HG03439 (cell line): ENCODE measurements at regions not wholly inside any gene's neighbourhood (a gene's known extent, or its start where the extent isn't known, plus 50 kb on each side); places are given as distances from the start of the nearest gene placed in this dataset.
"Not testable (repeated sequence)": the region's sequence is repeated elsewhere in the genome, so short reads cannot be mapped to it uniquely, and the experiment has no call there.

ENCODE experiments used
- ATAC-seq: cut with Tn5 transposase; IDR thresholded peaks from one replicate; pipeline ENCODE4 v1.9.1; 2021; ENCODE audit warnings: mild to moderate bottlenecking, moderate library complexity; ENCODE audit not compliant: unreplicated experiment

- ATAC-seq: no peak
Measured at GRCh38 chr9:83138422-83139135, 75.6 kb upstream of the RASEF start.

DNA sequence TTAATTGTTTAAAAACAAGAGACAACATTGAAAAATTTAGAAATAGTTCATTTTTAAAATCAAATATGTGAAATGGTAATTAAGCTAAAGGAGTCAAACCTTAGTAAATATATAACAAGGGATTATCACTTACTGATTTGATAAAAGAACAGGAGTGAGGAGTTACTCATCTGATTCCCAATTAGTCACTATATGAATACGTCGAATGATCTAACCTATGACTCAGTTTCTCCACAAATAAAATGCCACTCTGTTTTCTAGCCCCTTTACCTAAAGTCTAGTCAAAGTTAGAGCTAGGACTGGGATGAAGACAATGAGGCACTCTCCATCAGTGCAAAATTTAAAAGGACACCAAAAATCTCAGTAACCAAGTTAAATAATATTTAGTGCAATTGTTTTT, 70.4 kb upstream of the RASEF start:
- no peak for ATAC-seq

- no peak for ATAC-seq
Measured at GRCh38 chr9:83132768-83133167, 69.8 kb upstream of the RASEF start.

DNA sequence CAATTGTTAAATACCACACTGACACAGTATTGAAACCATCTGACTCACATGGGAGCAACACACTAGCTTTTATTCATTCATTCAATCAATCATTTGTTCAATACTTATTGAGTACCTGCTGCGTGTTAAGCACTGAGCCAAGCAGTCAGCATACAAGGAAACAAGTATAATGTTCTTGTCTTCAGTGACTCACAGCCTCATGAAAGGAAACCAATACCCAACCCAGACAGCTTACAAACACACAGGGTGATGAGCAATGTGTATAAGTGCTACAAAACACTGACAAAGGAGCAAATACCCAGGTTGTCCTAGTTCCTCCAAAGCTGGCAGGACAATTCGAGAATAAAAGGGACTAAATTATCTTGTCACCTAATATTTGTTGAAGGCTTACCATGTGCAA, 67.6 kb upstream of the RASEF start:
- ATAC-seq: no peak

DNA sequence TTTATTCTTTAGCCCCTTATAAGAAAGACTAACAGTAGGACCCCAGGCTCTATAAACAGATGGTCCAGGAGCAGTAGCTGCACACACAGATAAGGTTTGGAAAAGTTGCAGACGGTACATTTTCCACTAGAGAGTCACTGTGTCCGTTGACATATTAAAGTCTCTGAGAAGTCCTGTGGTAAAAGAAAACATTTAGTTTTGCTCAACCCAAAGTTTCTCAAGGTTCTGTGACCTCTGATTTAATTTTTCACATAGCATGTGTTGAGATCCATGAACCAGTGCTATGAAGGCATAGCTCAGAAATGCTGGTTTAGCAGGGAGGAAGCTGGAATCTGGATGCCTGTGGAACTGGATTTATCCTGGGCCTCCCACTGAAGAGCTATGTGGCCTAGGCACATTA, 62.7 kb upstream of the RASEF start:
- no peak for ATAC-seq

DNA sequence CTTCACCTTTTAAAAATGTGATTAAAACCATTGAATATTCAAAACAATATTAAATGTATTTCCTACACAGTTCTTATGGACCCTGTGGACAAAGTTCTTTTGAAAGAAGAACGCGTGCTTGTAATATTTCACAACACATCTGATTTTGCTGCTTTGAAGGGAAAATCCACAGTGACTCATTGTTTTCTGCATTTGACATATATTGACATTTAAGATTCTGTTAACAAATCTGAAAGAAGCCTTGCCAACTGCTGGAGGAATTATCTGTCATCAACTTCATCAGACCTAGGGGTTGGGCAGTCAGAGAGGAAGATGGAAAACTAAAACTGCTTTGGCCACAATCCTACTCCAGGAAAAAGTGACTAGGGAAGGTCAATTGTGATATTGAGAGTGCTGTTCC, 56.9 kb upstream of the RASEF start:
- ATAC-seq: no peak

- ATAC-seq: no peak
Measured at GRCh38 chr9:83116026-83116425, 53.1 kb upstream of the RASEF start.

DNA sequence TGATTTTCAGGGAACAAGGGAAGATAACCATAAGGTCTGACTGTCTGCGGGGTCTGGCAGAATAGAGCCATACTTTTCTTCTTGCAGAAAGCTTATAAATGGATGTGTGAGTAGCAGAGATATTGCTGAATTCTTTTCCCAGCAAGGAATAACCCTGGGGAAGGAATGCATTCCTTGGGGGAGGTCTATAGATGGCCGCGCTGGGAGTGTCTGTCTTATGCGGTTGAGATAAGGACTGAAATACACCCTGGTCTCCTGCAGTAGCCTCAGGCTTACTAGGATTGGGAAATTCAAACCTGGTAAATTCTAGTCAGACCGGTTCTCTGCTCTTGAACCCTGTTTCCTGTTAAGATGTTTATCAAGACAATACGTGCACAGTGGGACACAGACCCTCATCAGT, 50.5 kb upstream of the RASEF start:
- not testable (repeated sequence) for ATAC-seq
